ENCODE measurements at regions not wholly inside any gene's neighbourhood (a gene's known extent, or its start where the extent isn't known, plus 50 kb on each side); places are given as distances from the start of the nearest gene placed in this dataset.

- no peak for TF ChIP-seq CTCF (IDR thresholded peaks at IDR 0.05)
- no peaks in the 10 kb centered on the region for H3K36me3 Mint-ChIP-seq (ENCODE audit: low read depth)
- ChIA-PET POLR2A (no interaction called here), CTCF (no interaction called here)
- H3K4me1 Mint-ChIP-seq, result no peaks in the 10 kb centered on the region
- no peaks in the 10 kb centered on the region for H3K27me3 Mint-ChIP-seq
- no peak overlapping the region for H3K4me3 Mint-ChIP-seq
- no peaks in the 10 kb centered on the region for H3K9me3 Mint-ChIP-seq
- no peak for ATAC-seq (ENCODE audit: low read depth)
- H3K27ac Mint-ChIP-seq, result no peak overlapping the region
- no peak for DNase-seq
- intact Hi-C loops (cut with micrococcal nuclease), result no loop called here
These were observed 936.1 kb upstream of the ACVR2A start for GRCh38 chr2:146908776-146909175.

- intact Hi-C loops (cut with micrococcal nuclease), result no loop called here
- ATAC-seq (ENCODE audit: low read depth) (no peak), DNase-seq (no peak)
- H3K9me3 Mint-ChIP-seq, result no peaks in the 10 kb centered on the region
- H3K27ac Mint-ChIP-seq, result no peak overlapping the region
- POLR2A ChIA-PET, result no interaction called here
- H3K27me3 Mint-ChIP-seq, result peaks cover 4% of the 10 kb centered on the region
- TF ChIP-seq CTCF (IDR thresholded peaks at IDR 0.05), result no peak
- no peaks in the 10 kb centered on the region for H3K36me3 Mint-ChIP-seq (ENCODE audit: low read depth)
- no peaks in the 10 kb centered on the region for H3K4me1 Mint-ChIP-seq
- H3K4me3 Mint-ChIP-seq, result no peak overlapping the region
- CTCF ChIA-PET, result no interaction called here
These were observed 946.7 kb upstream of the ACVR2A start for GRCh38 chr2:146898083-146898482.

DNA sequence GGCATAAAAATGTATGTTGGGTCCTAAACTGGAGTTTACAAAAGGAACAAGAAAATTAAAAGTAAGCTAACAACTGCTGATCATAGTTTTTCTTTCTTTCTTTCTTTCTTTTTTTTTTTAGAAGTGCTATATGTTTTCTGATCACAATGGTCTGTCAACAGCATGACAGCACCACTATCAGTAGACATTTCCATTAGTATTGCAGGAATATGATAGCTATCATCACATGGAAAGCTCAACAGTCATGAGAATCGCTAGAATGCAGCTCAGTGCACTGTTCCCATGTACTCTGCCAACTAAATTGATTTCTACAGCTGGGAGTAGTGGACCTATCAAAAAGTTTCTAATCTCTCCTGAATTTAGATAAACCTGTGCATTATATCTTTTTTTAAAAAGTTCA is 950.3 kb upstream of the ACVR2A start:
- ATAC-seq (ENCODE audit: low read depth) (no peak), DNase-seq (no peak)
- Mint-ChIP-seq H3K27me3 (peaks cover 4% of the 10 kb centered on the region), H3K27ac (no peak overlapping the region), H3K36me3 (ENCODE audit: low read depth) (no peaks in the 10 kb centered on the region), H3K9me3 (no peaks in the 10 kb centered on the region), H3K4me1 (no peaks in the 10 kb centered on the region), H3K4me3 (no peak overlapping the region)
- TF ChIP-seq CTCF (IDR thresholded peaks at IDR 0.05), result no peak
- intact Hi-C loops (cut with micrococcal nuclease), result no loop called here
- ChIA-PET CTCF (no interaction called here), POLR2A (no interaction called here)

GRCh38 chr2:146893500-146894041 is 951.3 kb upstream of the ACVR2A start:
- Mint-ChIP-seq H3K9me3 (no peaks in the 10 kb centered on the region), H3K36me3 (ENCODE audit: low read depth) (no peaks in the 10 kb centered on the region), H3K27ac (no peak overlapping the region), H3K27me3 (peaks cover 4% of the 10 kb centered on the region), H3K4me3 (no peak overlapping the region), H3K4me1 (no peaks in the 10 kb centered on the region)
- intact Hi-C loops (cut with micrococcal nuclease), result no loop called here
- ChIA-PET POLR2A (no interaction called here), CTCF (no interaction called here)
- ATAC-seq (ENCODE audit: low read depth) (no peak), DNase-seq (no peak)
- TF ChIP-seq CTCF (IDR thresholded peaks at IDR 0.05), result no peak

DNA sequence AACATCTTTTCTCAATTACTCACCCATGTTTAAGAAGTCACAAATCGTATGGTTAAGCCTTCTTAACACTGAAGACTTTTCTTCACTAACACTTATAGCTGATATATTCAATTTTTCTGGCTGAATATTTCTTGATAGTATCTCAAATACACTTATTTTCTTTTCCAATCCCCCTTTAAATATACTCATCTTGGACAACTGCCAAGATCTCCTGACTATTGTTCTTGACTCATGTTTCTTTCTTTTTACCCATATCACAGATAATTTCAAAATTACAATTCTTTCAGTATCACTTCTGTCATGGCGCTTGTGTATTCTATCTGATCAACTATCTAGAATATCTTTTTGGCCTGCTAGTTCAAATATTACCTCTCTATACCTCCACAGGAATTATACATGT is 954.3 kb upstream of the ACVR2A start:
- Mint-ChIP-seq H3K4me1 (no peaks in the 10 kb centered on the region), H3K4me3 (no peak overlapping the region), H3K27ac (no peak overlapping the region), H3K9me3 (no peaks in the 10 kb centered on the region), H3K36me3 (ENCODE audit: low read depth) (no peaks in the 10 kb centered on the region), H3K27me3 (no peaks in the 10 kb centered on the region)
- ChIA-PET POLR2A (no interaction called here), CTCF (no interaction called here)
- no peak for ATAC-seq (ENCODE audit: low read depth)
- DNase-seq, result no peak
- no peak for TF ChIP-seq CTCF (IDR thresholded peaks at IDR 0.05)
- intact Hi-C loops (cut with micrococcal nuclease), result no loop called here
